ENCODE measurements at regions not wholly inside any gene's neighbourhood (a gene's known extent, or its start where the extent isn't known, plus 50 kb on each side); places are given as distances from the start of the nearest gene placed in this dataset.
"Not testable (repeated sequence)": the region's sequence is repeated elsewhere in the genome, so short reads cannot be mapped to it uniquely, and the experiment has no call there.

- Mint-ChIP-seq H3K27ac (ENCODE audit: unreplicated experiment) (no peak overlapping the region), H3K4me1 (ENCODE audit: low read depth) (no peaks in the 10 kb centered on the region), H3K4me3 (ENCODE audit: unreplicated experiment) (no peak overlapping the region), H3K9me3 (ENCODE audit: low read depth) (peaks cover 2% of the 10 kb centered on the region), H3K36me3 (ENCODE audit: low read depth) (no peaks in the 10 kb centered on the region), H3K27me3 (ENCODE audit: low read depth) (peaks cover 7% of the 10 kb centered on the region)
- no peak for DNase-seq (ENCODE audit: low spot score)
- no peak for TF ChIP-seq CTCF (IDR thresholded peaks at IDR 0.05)
Observed at GRCh38 chr14:48714366-48714765, 871.8 kb downstream of the RPS29 start.

GRCh38 chr14:48710133-48710532, 876.0 kb downstream of the RPS29 start:
- no peak for TF ChIP-seq CTCF (IDR thresholded peaks at IDR 0.05)
- no peaks in the 10 kb centered on the region for H3K9me3 Mint-ChIP-seq (ENCODE audit: low read depth)
- H3K27ac Mint-ChIP-seq (ENCODE audit: unreplicated experiment): no peak overlapping the region
- H3K36me3 Mint-ChIP-seq (ENCODE audit: low read depth): no peaks in the 10 kb centered on the region
- H3K4me1 Mint-ChIP-seq (ENCODE audit: low read depth): no peaks in the 10 kb centered on the region
- H3K4me3 Mint-ChIP-seq (ENCODE audit: unreplicated experiment): no peak overlapping the region
- peaks cover 5% of the 10 kb centered on the region for H3K27me3 Mint-ChIP-seq (ENCODE audit: low read depth)
- no peak for DNase-seq (ENCODE audit: low spot score)

GRCh38 chr14:48709277-48709785, 876.8 kb downstream of the RPS29 start:
- no peaks in the 10 kb centered on the region for H3K9me3 Mint-ChIP-seq (ENCODE audit: low read depth)
- DNase-seq (ENCODE audit: low spot score): no peak
- no peak overlapping the region for H3K27ac Mint-ChIP-seq (ENCODE audit: unreplicated experiment)
- no peaks in the 10 kb centered on the region for H3K4me1 Mint-ChIP-seq (ENCODE audit: low read depth)
- H3K27me3 Mint-ChIP-seq (ENCODE audit: low read depth): peaks cover 5% of the 10 kb centered on the region
- TF ChIP-seq CTCF (IDR thresholded peaks at IDR 0.05): no peak
- H3K36me3 Mint-ChIP-seq (ENCODE audit: low read depth): no peaks in the 10 kb centered on the region
- no peak overlapping the region for H3K4me3 Mint-ChIP-seq (ENCODE audit: unreplicated experiment)

GRCh38 chr14:48704639-48705038, 881.5 kb downstream of the RPS29 start:
- Mint-ChIP-seq H3K9me3 (ENCODE audit: low read depth) (peaks cover 3% of the 10 kb centered on the region), H3K4me3 (ENCODE audit: unreplicated experiment) (no peak overlapping the region), H3K4me1 (ENCODE audit: low read depth) (no peaks in the 10 kb centered on the region), H3K27ac (ENCODE audit: unreplicated experiment) (no peak overlapping the region), H3K36me3 (ENCODE audit: low read depth) (no peaks in the 10 kb centered on the region), H3K27me3 (ENCODE audit: low read depth) (no peaks in the 10 kb centered on the region)
- TF ChIP-seq CTCF (IDR thresholded peaks at IDR 0.05): no peak
- no peak for DNase-seq (ENCODE audit: low spot score)

GRCh38 chr14:48703728-48704467, 882.3 kb downstream of the RPS29 start:
- no peak overlapping the region for H3K27ac Mint-ChIP-seq (ENCODE audit: unreplicated experiment)
- H3K36me3 Mint-ChIP-seq (ENCODE audit: low read depth): peaks cover 2% of the 10 kb centered on the region
- H3K9me3 Mint-ChIP-seq (ENCODE audit: low read depth): peaks cover 10% of the 10 kb centered on the region
- no peak for DNase-seq (ENCODE audit: low spot score)
- H3K4me1 Mint-ChIP-seq (ENCODE audit: low read depth): no peaks in the 10 kb centered on the region
- no peaks in the 10 kb centered on the region for H3K27me3 Mint-ChIP-seq (ENCODE audit: low read depth)
- no peak overlapping the region for H3K4me3 Mint-ChIP-seq (ENCODE audit: unreplicated experiment)
- TF ChIP-seq CTCF (IDR thresholded peaks at IDR 0.05): no peak

GRCh38 chr14:48697362-48697761, 888.8 kb downstream of the RPS29 start:
- not testable (repeated sequence) for H3K4me1 Mint-ChIP-seq (ENCODE audit: low read depth); H3K27ac Mint-ChIP-seq (ENCODE audit: unreplicated experiment); H3K27me3 Mint-ChIP-seq (ENCODE audit: low read depth); H3K4me3 Mint-ChIP-seq (ENCODE audit: unreplicated experiment); DNase-seq (ENCODE audit: low spot score); H3K36me3 Mint-ChIP-seq (ENCODE audit: low read depth)
- peaks cover 17% of the 10 kb centered on the region for H3K9me3 Mint-ChIP-seq (ENCODE audit: low read depth)

Data from chondrocyte (in vitro differentiated cells).